ENCODE measurements at regions not wholly inside any gene's neighbourhood (a gene's known extent, or its start where the extent isn't known, plus 50 kb on each side); places are given as distances from the start of the nearest gene placed in this dataset.

DNA sequence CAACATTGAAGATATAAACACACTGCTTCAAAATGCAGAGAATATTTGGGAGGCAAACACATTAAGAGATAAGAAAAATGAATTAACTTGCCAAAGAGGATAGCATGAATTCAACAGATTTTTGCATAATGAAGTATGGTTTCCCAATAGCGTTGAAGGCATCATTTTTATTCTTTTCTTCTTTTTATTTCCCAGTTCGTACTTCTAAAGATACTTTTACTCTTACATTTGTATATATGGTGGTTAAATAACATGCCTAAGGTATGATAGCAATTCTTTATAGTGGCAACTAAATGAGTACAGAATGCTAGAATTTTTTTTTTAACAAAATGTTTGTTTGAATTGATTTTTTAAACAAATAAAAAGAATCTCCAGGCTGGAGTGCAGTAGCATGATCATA is 473.4 kb upstream of the MARCKS start:
- no peak for FAIRE-seq
- 88% methylated on average over 2 of the region's 2 CpGs for WGBS (ENCODE audit: missing lambda C conversion rate)
- no peak for ATAC-seq
- TF ChIP-seq HDAC2 (IDR thresholded peaks at IDR 0.05) (no peak), JUNB (IDR thresholded peaks at IDR 0.05) (no peak), FOXS1 (CRISPR knock-in tag; IDR thresholded peaks at IDR 0.05) (no peak), POLR2AphosphoS2 (conservative IDR thresholded peaks at IDR 0.05; ENCODE audit: low read length) (no peak), FOSB (CRISPR knock-in tag; IDR thresholded peaks at IDR 0.05) (no peak), ZFP36 (IDR thresholded peaks at IDR 0.05; ENCODE audit: borderline replicate concordance, partially characterized antibody) (no peak), KDM1A (IDR thresholded peaks at IDR 0.05; ENCODE audit: low read depth) (no peak), MAFK (IDR thresholded peaks at IDR 0.05; ENCODE audit: partially characterized antibody) (no peak), HOXB5 (CRISPR knock-in tag; IDR thresholded peaks at IDR 0.05) (no peak), HOXB13 (CRISPR knock-in tag; IDR thresholded peaks at IDR 0.05; ENCODE audit: low read depth) (no peak)
- TF ChIP-seq, protein P1, sequence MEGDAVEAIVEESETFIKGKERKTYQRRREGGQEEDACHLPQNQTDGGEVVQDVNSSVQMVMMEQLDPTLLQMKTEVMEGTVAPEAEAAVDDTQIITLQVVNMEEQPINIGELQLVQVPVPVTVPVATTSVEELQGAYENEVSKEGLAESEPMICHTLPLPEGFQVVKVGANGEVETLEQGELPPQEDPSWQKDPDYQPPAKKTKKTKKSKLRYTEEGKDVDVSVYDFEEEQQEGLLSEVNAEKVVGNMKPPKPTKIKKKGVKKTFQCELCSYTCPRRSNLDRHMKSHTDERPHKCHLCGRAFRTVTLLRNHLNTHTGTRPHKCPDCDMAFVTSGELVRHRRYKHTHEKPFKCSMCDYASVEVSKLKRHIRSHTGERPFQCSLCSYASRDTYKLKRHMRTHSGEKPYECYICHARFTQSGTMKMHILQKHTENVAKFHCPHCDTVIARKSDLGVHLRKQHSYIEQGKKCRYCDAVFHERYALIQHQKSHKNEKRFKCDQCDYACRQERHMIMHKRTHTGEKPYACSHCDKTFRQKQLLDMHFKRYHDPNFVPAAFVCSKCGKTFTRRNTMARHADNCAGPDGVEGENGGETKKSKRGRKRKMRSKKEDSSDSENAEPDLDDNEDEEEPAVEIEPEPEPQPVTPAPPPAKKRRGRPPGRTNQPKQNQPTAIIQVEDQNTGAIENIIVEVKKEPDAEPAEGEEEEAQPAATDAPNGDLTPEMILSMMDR (IDR thresholded peaks at IDR 0.05) = no peak
- Histone ChIP-seq H3K4me1 (peaks cover 8% of the 10 kb centered on the region), H3K4me3 (no peak overlapping the region), H3K27ac (no peak overlapping the region), H3K9me3 (no peaks in the 10 kb centered on the region), H3K4me2 (no peak overlapping the region)
- POLR2A ChIA-PET = no interaction called here
- no peak for DNase-seq (ENCODE audit: low read depth in 1 of 2, low spot score in 1 of 2)
- CTCF ChIA-PET = no interaction called here

DNA sequence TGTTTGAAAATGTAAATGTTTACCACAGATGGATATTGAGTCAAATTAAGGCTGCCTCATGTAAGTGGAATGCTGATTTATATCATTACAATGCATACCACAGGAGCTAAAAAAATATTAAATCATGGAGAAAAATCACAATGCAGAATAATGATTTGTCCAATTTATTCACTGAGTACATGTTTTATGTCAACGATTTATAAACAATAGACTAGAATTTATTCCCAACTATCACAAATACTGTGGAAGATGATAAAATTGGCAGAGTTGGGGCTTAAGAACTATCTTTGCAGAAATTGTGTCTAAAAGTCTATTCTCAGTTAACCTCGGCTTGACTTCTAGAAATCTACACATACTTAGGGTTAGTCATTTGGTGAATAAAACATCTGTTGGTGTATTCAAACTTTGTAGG is 472.1 kb upstream of the MARCKS start:
- no peak overlapping the region for H3K27ac ChIP-seq
- TF ChIP-seq NFE2L2 (conservative IDR thresholded peaks at IDR 0.05; ENCODE audit: low read length) = no peak
- TF ChIP-seq JUNB (IDR thresholded peaks at IDR 0.05) = no peak
- TF ChIP-seq, protein P2, sequence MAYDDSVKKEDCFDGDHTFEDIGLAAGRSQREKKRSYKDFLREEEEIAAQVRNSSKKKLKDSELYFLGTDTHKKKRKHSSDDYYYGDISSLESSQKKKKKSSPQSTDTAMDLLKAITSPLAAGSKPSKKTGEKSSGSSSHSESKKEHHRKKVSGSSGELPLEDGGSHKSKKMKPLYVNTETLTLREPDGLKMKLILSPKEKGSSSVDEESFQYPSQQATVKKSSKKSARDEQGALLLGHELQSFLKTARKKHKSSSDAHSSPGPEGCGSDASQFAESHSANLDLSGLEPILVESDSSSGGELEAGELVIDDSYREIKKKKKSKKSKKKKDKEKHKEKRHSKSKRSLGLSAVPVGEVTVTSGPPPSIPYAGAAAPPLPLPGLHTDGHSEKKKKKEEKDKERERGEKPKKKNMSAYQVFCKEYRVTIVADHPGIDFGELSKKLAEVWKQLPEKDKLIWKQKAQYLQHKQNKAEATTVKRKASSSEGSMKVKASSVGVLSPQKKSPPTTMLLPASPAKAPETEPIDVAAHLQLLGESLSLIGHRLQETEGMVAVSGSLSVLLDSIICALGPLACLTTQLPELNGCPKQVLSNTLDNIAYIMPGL (CRISPR knock-in tag; IDR thresholded peaks at IDR 0.05; ENCODE audit: borderline replicate concordance) = no peak
- TF ChIP-seq, protein P3, sequence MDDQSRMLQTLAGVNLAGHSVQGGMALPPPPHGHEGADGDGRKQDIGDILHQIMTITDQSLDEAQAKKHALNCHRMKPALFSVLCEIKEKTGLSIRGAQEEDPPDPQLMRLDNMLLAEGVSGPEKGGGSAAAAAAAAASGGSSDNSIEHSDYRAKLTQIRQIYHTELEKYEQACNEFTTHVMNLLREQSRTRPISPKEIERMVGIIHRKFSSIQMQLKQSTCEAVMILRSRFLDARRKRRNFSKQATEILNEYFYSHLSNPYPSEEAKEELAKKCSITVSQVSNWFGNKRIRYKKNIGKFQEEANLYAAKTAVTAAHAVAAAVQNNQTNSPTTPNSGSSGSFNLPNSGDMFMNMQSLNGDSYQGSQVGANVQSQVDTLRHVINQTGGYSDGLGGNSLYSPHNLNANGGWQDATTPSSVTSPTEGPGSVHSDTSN (IDR thresholded peaks at IDR 0.05) = no peak
- no peak for TF ChIP-seq GATA3 (IDR thresholded peaks at IDR 0.05; ENCODE audit: borderline replicate concordance)
- no peak for TF ChIP-seq CBX8 (IDR thresholded peaks at IDR 0.05)
- no peak for TF ChIP-seq CHD2 (IDR thresholded peaks at IDR 0.05; ENCODE audit: low read length, partially characterized antibody)
- no peak for TF ChIP-seq MAZ (IDR thresholded peaks at IDR 0.05; ENCODE audit: borderline replicate concordance, low read depth, low read length)
- TF ChIP-seq CEBPB (IDR thresholded peaks at IDR 0.05) = no peak
- TF ChIP-seq HEYL (CRISPR knock-in tag; IDR thresholded peaks at IDR 0.05) = no peak
- TF ChIP-seq EHF (CRISPR knock-in tag; IDR thresholded peaks at IDR 0.05) = no peak
- TF ChIP-seq KDM1A (IDR thresholded peaks at IDR 0.05; ENCODE audit: low read depth) = no peak
- TF ChIP-seq CHD4 (IDR thresholded peaks at IDR 0.05; ENCODE audit: borderline replicate concordance) = no peak
- TF ChIP-seq EP300 (IDR thresholded peaks at IDR 0.05) = no peak
- no peak for TF ChIP-seq SMC3 (IDR thresholded peaks at IDR 0.05)
- TF ChIP-seq BHLHE40 (IDR thresholded peaks at IDR 0.05; ENCODE audit: low read depth, low read length) = no peak

More for the DNA sequence above, 472.1 kb upstream of the MARCKS start:
- Histone ChIP-seq H3K9me3 (no peaks in the 10 kb centered on the region), H3K4me1 (no peaks in the 10 kb centered on the region), H3K4me2 (no peak overlapping the region), H3K4me3 (no peak overlapping the region)
- ATAC-seq (no peak), FAIRE-seq (no peak), DNase-seq (ENCODE audit: low read depth in 1 of 2, low spot score in 1 of 2) (no peak)
- 61% methylated on average over 2 of the region's 2 CpGs for WGBS (ENCODE audit: missing lambda C conversion rate)
- POLR2A ChIA-PET = no interaction called here
- CTCF ChIA-PET = interaction anchor here (0.9 kb wide), 1 partner anchor 494 kb away, joined by 3 read pairs; no protein-coding TSS in a partner anchor

Measured in A549 (cell line).